Lower leg skin (tissue), 3 donors: ENCODE measurements at regions not wholly inside any gene's neighbourhood (a gene's known extent, or its start where the extent isn't known, plus 50 kb on each side); places are given as distances from the start of the nearest gene placed in this dataset.

Source experiments
- CTCF ChIP-seq, 3 donors: fragments of 450-650 bp; IDR thresholded peaks; one replicate each; pipeline ENCODE4 v1.5.1; 2016; ENCODE audit warnings: antibody characterized with exemption in 3 of 3, mild to moderate bottlenecking in 3 of 3, moderate library complexity in 2 of 3
- POLR2A ChIP-seq, 2 donors: fragments of 450-650 bp; IDR thresholded peaks; one replicate each; pipeline ENCODE4 v1.6.1; 2016 to 2017; ENCODE audit warnings: antibody characterized with exemption in 2 of 2, mild to moderate bottlenecking in 1 of 2, moderate library complexity in 1 of 2

- TF ChIP-seq CTCF (IDR thresholded peaks at IDR 0.05): no peak
- TF ChIP-seq POLR2A (IDR thresholded peaks at IDR 0.05): no peak
Measured at GRCh38 chr5:165521816-165522610, 2016.6 kb downstream of the MAT2B start.
